ENCODE measurements at regions not wholly inside any gene's neighbourhood (a gene's known extent, or its start where the extent isn't known, plus 50 kb on each side); places are given as distances from the start of the nearest gene placed in this dataset.
"Not testable (repeated sequence)": the region's sequence is repeated elsewhere in the genome, so short reads cannot be mapped to it uniquely, and the experiment has no call there.

DNA sequence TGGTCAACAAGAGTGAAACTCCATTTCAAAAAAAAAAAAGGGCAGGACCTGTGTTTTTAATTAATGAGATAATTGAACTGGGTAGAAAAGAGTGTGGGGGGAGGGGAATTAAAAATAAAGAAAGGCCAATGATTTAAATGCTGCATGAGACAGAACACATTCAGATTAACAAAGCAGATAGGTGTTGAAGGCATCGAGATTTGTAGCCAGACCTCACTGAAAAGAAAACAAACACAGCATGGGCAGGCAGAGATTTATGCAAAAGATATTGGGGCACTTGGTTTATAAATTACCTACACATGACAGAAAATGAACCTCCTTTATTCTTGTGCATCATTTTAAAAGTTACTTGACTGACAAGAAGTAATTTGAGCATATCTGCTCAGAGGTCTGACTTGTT is 354.0 kb upstream of the API5 start:
- no peak for DNase-seq

DNA sequence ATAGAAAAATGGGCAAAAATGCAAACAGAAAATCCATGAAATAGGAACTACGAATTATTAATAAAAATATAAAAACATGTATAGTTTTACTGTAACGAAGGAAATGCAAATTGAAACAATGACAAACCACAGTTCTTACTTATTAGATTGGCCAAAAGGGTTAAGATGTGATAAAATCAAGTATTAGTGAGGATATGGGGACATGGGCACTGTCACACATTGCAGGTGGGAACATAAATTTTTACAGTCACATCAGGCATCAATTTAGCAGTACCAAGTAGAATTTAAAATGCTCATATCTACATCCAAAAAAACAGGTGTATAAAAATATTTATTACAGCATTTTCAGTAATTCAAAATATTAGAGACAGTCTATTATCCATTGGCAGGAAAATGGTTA is 353.2 kb upstream of the API5 start:
- DNase-seq: no peak

DNA sequence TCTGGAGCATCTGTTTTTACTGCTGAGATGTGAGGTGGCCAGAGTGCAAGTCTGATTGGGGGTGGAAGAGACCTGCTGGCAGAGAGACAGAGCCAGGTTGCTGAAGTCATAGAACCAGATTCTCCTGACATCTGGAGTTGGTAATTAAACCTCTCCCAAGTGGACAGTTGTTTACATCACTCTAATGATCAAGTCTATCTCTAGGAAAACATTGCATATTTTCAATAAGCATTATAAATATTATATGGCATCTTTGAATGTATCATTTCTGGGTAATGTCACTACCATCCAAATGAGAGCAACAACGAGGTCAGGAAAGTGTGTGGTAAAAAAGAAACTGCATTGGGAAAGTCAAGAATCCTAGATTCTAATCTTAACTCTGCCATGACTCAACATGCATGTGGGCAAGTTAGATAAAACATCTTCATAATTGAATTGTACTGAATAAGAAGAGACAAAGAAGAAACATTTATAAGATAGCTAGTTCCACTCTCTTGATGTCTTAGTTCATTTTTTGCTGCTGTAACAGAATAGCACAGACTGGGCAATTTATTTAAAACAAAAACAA is 351.2 kb upstream of the API5 start:
- DNase-seq: no peak

DNA sequence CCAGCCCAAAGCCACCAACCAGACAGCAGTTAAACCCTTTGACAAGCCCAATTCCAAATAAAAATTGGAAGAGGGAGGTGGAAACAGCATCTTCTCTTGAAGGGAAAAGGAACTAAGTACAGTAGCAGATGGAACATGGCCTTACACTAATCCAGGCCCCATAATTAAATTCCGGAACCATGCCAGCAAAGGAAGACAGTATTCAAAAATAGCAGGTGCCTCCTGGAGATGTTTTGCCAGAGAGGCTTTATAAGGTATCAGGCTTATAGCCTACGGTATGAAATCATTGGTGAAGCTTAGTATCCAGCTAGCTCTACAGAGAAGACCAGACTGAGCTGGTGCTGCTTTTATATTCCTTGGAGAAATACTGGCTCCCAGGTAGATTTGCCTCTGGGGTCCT is 344.1 kb upstream of the API5 start:
- no peak for DNase-seq

DNA sequence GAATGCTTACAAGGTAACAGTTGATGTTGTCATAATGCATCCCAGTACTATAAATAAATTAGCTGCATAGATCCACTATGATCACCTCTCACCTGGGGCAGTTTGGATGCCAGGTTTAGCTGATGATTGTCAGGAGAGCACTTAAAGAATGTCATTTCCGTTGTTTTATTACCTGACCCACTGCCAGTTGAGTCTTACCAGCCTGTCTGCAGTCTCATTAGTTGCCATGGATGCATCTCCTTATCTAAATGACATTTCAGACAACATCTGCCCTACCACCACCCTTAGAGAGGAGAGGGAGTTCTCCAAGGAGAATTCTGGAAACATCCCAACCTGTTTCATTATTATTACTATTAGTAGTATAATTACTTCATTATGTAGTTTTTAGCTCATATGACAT is 339.1 kb upstream of the API5 start:
- DNase-seq: no peak

DNA sequence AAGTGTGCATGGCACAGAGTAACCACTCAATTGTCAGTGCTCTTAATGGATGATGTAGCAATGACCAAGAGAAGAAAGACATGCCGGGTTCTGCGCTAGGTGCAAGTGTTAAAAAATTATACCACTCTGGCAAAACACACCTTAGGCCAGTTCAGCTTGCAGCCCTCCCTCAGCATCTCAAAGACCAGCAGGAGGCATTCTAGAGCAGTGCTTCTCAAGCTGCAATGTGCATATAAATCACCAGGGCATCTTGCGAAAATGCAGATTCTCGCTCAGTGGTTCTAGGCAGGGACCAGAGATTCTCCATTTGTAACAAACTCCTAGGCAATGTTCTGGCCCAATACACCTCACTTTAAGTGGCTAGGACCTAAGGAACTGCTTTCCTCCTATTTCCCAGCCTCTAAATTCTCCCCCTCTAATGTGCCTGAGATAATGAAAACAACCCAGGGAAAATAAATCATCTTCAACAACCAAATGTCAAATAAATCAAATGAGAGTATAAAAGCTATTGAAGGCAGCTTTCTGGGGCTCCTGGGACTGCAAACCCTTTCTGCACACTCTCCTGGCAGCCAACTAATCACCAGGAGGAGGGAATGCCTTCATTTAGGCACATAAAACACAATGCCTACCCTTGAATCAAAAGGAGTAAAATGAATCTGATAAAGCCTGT is 337.2 kb upstream of the API5 start:
- no peak for DNase-seq

- DNase-seq: no peak
These were observed 336.6 kb upstream of the API5 start for GRCh38 chr11:42975180-42975529.

DNA sequence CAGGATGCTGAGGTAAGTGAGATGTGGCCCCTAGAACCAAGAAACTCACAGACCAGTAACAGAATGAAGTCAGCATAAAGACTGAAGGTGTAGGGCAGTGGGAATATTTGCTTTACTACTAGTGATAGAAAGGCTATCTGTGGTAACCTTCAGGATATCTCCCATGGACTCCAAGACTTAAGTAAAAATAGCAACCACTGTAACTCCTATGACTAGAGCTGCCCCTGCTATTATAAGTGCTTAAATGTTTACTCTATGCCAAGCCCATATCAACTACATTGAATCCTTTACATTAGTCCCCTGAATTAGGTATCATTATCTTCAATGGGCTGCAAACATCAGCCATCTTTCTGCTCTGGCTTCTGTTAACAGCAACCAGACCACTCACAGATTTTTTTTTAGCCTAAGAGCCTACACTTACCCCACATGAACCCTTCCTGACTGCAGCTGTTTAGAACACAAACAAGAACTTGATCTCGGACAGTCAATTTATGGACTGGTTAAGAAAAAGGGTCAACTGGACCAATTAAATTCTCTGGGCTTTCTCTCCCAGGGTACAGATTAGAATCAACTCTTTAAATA is 335.1 kb upstream of the API5 start:
- no peak for DNase-seq

DNA sequence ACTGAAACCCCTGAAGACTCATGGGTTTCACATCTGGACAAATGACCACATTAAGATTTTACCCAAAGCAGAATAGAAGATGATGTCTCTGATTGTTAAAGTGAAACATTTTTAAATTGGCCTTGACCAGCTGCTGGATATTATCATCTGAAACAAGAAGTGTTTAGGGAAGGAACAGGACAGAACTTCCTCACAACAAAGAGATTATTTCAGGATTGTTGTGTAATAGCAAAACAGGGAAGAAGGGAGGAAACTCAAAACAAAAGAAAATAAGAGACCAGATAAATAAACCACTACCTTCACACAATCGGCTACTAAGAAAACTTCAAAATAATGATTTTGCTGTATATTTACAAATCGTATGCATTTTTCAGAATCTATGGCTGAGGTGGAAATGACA is 319.2 kb upstream of the API5 start:
- DNase-seq: no peak

DNA sequence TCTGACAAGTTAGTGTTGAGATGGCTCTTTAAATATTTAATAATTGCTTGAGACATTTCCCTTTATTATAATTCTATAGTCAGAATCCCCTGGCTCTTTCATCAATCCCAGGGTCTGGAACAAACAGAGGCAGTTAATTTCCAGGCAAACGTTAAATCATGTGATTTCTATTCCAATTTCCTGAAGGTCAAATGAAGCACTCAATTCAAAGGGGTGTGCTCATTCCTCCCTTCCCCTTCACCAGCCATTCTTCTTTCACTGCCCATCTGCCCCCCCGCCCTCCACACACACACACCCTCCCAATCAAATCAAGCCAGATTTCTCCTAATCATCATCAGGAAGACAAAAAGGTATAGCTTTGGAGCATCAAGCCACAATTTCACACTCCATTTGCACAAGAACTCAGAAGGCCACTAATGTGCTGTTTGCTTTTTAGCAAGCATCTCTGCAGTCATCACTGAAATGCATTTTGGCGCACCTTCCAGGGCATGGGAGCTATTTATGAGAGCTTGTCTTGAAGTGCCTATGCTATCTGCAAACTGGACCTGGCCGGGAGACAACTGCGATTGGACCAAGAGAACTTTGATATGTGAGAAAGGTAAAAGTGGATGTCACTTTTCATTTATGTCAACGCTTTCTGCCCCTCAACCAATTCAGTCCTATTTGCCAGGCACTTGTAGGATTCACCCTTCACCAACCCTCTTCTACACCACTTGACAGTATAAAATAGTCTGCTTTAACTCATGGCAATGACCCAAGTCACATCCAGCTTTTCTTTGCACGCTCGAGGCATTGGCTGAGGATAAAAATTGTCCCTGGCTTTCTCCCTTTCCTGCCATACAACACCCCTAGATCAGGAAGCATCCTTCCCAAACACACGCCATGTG is 315.1 kb upstream of the API5 start:
- DNase-seq: no peak

DNA sequence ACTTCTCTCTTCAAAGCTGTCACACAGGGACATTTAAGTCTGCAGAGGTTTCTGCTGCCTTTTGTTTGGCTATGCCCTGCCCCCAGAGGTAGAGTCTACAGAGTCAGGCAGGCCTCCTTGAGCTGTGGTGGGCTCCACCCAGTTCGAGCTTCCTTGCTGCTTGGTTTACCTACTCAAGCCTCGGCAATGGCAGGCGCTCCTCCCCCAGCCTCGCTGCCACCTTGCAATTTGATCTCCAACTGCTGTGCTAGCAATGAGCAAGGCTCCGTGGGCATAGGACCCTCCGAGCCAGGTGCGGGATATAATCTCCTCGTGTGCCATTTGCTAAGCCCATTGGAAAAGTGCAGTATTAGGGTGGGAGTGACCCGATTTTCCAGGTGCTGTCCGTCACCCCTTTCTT is 306.9 kb upstream of the API5 start:
- DNase-seq: not testable (repeated sequence)

DNA sequence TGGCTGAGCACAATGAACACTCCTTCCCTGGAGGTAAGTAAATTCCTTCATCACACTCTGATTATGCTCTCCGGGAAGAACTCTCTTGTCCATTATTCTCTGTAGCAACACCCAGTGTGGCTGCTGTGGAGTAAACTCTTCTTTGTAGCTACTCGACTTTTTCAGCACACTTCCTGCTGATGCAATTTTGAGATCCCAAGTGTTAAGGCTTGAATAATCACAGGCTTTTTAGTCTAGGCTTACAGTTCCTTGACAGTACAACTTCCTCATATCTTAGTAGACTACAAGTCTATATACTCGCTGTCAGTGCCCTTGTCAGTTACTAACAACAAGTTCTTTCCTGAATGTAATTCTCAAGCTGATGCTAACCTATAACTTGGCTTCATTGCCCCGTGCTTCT is 301.8 kb upstream of the API5 start:
- no peak for DNase-seq

DNA sequence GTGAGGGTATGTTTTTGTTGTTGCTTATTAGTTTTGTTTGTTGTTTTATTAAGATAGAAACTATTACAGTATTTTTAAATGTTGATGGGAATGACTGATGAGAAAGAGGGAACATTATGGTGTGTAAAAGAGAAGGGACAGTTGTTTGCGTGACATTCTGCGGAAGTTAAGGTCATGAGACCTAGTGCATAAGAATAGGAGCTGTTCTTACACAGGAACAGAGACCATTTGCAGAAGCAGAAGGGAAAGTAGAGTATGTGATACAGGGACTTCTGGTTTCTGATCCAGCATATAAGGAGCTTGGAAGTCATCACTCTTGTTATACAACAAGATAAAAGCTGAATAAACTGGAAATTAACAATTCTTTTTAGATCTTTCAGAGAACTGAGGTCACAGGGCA is 299.2 kb upstream of the API5 start:
- DNase-seq: no peak

DNA sequence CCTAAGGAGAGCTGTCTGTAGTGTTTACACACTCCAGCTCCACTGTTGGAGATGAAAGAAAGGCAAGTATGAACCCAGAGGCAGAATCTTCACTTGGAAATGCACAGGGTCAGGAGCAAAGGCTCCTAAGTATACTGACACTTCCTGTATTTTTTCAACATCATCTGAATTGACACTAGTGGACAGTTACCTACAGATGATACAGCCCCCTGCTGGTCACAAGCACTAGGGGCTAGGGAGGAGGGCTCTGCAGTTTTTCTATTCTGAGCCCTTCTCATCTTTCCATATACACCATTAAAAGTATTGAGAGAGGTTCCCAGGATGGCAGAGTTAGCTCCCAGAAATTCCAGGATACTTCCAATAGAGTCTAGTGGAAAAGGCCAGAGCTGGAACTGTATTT is 290.3 kb upstream of the API5 start:
- DNase-seq: peak in 3 of 56 donors; percentile 1 to 8 (median 2)

DNA sequence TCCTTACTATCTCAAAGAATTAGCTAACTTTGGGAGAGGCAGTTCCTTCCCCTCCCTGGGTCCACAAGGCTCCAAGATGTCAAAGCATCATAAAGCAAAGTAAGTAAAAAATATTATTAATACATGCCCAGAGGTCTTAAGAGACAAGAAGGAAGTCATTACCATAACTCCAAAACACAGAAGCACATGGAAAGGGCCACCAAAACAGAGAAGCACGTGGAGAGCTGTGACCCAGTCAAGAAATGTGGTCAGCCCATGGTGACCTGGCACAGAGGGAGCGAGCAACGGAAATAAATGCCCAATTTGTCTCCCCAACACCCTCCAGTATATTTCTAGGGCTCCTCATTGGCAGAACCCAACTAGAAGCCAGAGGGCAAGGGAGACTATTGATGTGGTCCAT is 277.5 kb upstream of the API5 start:
- no peak for DNase-seq

- no peak for DNase-seq
These were observed 276.7 kb upstream of the API5 start for GRCh38 chr11:43035086-43035485.

GRCh38 chr11:43053638-43054412 is 258.0 kb upstream of the API5 start:
- DNase-seq: no peak

GRCh38 chr11:43067681-43068080 is 244.1 kb upstream of the API5 start:
- no peak for DNase-seq

- DNase-seq: no peak
These were observed 240.5 kb upstream of the API5 start for GRCh38 chr11:43071338-43071737.

DNA sequence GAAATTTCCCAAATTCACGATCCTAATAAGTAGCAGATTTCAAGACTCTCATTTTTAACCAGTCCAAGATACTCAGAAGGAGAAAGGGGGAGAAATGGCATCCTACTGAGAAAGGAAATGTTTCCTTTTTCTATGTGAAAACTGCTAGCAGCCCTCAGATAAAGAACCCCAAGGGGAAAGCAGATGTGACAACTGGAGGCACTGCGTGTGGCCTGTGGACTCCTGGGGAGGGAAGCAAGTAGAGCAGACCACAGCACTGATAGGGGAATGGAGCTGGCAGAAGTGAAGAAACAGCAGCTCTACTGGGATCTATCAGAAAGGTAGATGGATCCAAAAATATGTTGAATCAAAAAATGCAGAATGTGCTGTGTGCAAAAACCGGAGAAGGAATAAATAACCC is 239.7 kb upstream of the API5 start:
- DNase-seq: no peak

DNA sequence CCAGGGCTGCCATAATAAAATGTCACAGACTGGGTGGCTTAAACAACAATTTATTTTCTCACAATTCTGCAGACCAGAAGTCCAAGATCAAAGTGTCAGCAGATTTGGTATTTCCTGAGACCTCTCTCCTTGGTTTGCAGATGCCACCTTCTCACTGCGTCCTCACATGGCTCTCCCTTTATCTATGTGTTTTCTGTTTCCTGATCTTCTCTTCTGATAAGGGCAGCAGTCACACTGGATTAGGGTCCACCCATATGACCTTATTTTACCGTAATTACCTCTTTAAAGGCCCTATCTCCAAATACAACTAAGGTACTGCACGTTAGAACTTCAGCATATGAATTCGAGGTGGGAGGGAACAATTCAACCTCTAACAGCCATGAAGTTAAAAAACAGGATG is 238.9 kb upstream of the API5 start:
- no peak for DNase-seq

GRCh38 chr11:43074810-43075209 is 237.0 kb upstream of the API5 start:
- no peak for DNase-seq
